ENCODE measurements at regions not wholly inside any gene's neighbourhood (a gene's known extent, or its start where the extent isn't known, plus 50 kb on each side); places are given as distances from the start of the nearest gene placed in this dataset.

DNA sequence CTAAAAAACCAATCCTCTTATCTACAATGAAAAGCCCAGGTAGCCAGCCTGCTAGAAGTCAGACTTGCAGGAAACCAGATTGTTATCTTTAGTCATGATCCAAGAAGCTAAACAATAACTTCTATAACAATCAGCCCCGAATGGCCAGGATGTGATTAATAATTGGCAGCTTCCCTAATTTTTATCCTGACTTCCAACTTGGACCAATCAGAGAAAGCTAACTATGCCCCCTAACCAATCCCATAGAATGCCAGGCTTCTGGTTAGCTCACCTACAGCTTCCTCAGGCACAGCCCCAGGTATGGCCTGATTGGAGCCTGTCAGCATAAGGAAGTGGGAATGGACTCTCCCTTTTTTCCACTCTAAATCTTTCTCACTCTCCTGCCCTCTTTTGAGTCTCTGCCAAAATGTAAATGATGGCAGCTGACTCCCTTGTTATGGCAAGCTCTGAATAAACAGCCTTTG, 394.9 kb downstream of the DLEU7 start:
- Histone ChIP-seq H3K4me3 (ENCODE audit: low read depth in 1 of 2, low read length in 2 of 2) (no peak overlapping the region), H3K36me3 (ENCODE audit: insufficient read depth, low read length) (no peaks in the 10 kb centered on the region), H3K27ac (ENCODE audit: low read length) (no peak overlapping the region), H3K9ac (ENCODE audit: low read depth, low read length) (no peak overlapping the region), H3K9me3 (ENCODE audit: insufficient read depth, low read length, severe bottlenecking) (no peaks in the 10 kb centered on the region), H4K20me1 (ENCODE audit: insufficient read depth, low read length) (no peaks in the 10 kb centered on the region), H3K4me1 (ENCODE audit: insufficient read depth, low read length) (no peaks in the 10 kb centered on the region), H3K4me2 (ENCODE audit: insufficient read depth, low read length) (no peak overlapping the region), H3K79me2 (ENCODE audit: insufficient read depth, low read length) (no peaks in the 10 kb centered on the region), H3K27me3 (ENCODE audit: insufficient read depth, low read length, poor library complexity) (no peaks in the 10 kb centered on the region), H2AFZ (ENCODE audit: low read depth, low read length) (no peak overlapping the region)
- DNase-seq, result no peak
- no peak for TF ChIP-seq EZH2 (IDR thresholded peaks at IDR 0.05; ENCODE audit: borderline replicate concordance, low read depth, low read length, severe bottlenecking)
- TF ChIP-seq, protein P1, sequence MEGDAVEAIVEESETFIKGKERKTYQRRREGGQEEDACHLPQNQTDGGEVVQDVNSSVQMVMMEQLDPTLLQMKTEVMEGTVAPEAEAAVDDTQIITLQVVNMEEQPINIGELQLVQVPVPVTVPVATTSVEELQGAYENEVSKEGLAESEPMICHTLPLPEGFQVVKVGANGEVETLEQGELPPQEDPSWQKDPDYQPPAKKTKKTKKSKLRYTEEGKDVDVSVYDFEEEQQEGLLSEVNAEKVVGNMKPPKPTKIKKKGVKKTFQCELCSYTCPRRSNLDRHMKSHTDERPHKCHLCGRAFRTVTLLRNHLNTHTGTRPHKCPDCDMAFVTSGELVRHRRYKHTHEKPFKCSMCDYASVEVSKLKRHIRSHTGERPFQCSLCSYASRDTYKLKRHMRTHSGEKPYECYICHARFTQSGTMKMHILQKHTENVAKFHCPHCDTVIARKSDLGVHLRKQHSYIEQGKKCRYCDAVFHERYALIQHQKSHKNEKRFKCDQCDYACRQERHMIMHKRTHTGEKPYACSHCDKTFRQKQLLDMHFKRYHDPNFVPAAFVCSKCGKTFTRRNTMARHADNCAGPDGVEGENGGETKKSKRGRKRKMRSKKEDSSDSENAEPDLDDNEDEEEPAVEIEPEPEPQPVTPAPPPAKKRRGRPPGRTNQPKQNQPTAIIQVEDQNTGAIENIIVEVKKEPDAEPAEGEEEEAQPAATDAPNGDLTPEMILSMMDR (IDR thresholded peaks at IDR 0.05; ENCODE audit: borderline replicate concordance, extremely low read depth, low read length, poor library complexity, severe bottlenecking), result no peak
- no peak for ATAC-seq (ENCODE audit: insufficient read depth, low read depth)

DNA sequence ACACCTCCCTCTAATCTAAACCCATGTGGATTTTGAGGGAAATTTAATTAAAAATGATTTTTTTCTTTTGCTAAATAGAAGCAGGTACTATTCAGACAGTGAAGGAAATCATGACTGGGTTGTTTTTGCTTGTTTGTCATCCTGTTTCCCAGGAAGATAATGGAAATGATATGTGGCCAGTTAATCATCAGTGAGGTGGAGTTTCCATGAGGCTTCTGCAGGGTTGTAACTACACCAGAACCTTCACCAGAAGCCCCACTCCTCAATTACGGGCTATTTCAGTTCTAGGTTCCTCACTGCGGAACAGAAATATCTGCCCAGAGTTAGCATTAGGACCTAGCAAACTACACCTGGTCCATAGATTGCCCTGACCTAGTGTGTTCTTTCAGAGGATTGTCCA, 394.0 kb downstream of the DLEU7 start:
- no peak overlapping the region for H3K4me3 ChIP-seq (ENCODE audit: low read depth in 1 of 2, low read length in 2 of 2)
- H4K20me1 ChIP-seq (ENCODE audit: insufficient read depth, low read length), result no peaks in the 10 kb centered on the region
- H3K79me2 ChIP-seq (ENCODE audit: insufficient read depth, low read length), result no peaks in the 10 kb centered on the region
- H3K4me2 ChIP-seq (ENCODE audit: insufficient read depth, low read length), result no peak overlapping the region
- H2AFZ ChIP-seq (ENCODE audit: low read depth, low read length), result no peak overlapping the region
- no peaks in the 10 kb centered on the region for H3K27me3 ChIP-seq (ENCODE audit: insufficient read depth, low read length, poor library complexity)
- DNase-seq (no peak), ATAC-seq (ENCODE audit: insufficient read depth, low read depth) (no peak)
- no peak for TF ChIP-seq EZH2 (IDR thresholded peaks at IDR 0.05; ENCODE audit: borderline replicate concordance, low read depth, low read length, severe bottlenecking)
- TF ChIP-seq, protein P1 (IDR thresholded peaks at IDR 0.05; ENCODE audit: borderline replicate concordance, extremely low read depth, low read length, poor library complexity, severe bottlenecking), result no peak
- H3K4me1 ChIP-seq (ENCODE audit: insufficient read depth, low read length), result no peaks in the 10 kb centered on the region
- no peak overlapping the region for H3K27ac ChIP-seq (ENCODE audit: low read length)
- H3K36me3 ChIP-seq (ENCODE audit: insufficient read depth, low read length), result no peaks in the 10 kb centered on the region
- no peaks in the 10 kb centered on the region for H3K9me3 ChIP-seq (ENCODE audit: insufficient read depth, low read length, severe bottlenecking)
- no peak overlapping the region for H3K9ac ChIP-seq (ENCODE audit: low read depth, low read length)

DNA sequence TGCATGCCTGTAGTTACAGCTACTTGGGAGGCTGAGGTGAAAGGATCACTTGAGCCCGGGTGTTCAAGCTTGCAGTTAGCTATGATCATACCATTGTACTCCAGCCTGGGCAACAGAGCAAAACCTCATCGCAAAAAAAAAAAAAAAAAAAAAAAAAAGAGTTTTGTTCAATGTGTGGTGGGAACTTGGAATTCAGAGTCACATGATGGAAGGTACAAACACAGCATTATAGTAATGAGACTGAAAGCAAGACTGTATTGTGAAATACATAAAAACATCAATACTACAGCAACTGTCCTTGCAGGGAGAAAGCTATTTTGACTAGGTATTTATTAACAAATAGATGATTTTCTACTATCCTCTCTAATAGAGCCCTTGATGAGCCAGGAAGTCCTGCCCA, 393.2 kb downstream of the DLEU7 start:
- Histone ChIP-seq H2AFZ (ENCODE audit: low read depth, low read length) (no peak overlapping the region), H3K36me3 (ENCODE audit: insufficient read depth, low read length) (no peaks in the 10 kb centered on the region), H3K9me3 (ENCODE audit: insufficient read depth, low read length, severe bottlenecking) (no peaks in the 10 kb centered on the region), H4K20me1 (ENCODE audit: insufficient read depth, low read length) (no peaks in the 10 kb centered on the region), H3K4me3 (ENCODE audit: low read depth in 1 of 2, low read length in 2 of 2) (no peak overlapping the region), H3K27me3 (ENCODE audit: insufficient read depth, low read length, poor library complexity) (no peaks in the 10 kb centered on the region), H3K4me2 (ENCODE audit: insufficient read depth, low read length) (no peak overlapping the region), H3K79me2 (ENCODE audit: insufficient read depth, low read length) (no peaks in the 10 kb centered on the region), H3K27ac (ENCODE audit: low read length) (no peak overlapping the region), H3K9ac (ENCODE audit: low read depth, low read length) (no peak overlapping the region), H3K4me1 (ENCODE audit: insufficient read depth, low read length) (no peaks in the 10 kb centered on the region)
- no peak for DNase-seq
- no peak for TF ChIP-seq EZH2 (IDR thresholded peaks at IDR 0.05; ENCODE audit: borderline replicate concordance, low read depth, low read length, severe bottlenecking)
- TF ChIP-seq, protein P1 (IDR thresholded peaks at IDR 0.05; ENCODE audit: borderline replicate concordance, extremely low read depth, low read length, poor library complexity, severe bottlenecking), result no peak
- no peak for ATAC-seq (ENCODE audit: insufficient read depth, low read depth)

DNA sequence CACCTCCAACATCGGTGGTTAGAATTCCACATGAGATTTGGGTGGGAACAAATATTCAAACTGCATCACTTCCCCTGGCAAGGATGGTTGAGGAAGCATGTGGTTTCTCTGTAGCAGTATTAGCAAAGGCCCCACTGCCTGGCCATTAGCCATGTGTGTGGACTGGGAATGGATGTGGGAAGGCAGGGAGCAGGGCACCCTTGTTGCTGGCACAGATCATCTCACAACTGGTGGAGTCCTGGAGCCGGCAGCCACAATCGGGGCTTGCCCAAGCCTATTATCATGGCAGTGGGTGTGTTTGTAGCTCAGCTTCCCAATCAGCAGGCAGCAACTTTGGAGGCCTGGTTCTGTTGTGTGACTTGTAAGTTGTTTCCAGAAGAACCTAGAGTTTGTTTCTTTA, 391.9 kb downstream of the DLEU7 start:
- no peak for ATAC-seq (ENCODE audit: insufficient read depth, low read depth)

More for the DNA sequence above, 391.9 kb downstream of the DLEU7 start:
- H3K27ac ChIP-seq (ENCODE audit: low read length), result no peak overlapping the region
- no peaks in the 10 kb centered on the region for H3K27me3 ChIP-seq (ENCODE audit: insufficient read depth, low read length, poor library complexity)
- no peaks in the 10 kb centered on the region for H3K4me1 ChIP-seq (ENCODE audit: insufficient read depth, low read length)
- no peaks in the 10 kb centered on the region for H3K36me3 ChIP-seq (ENCODE audit: insufficient read depth, low read length)
- H2AFZ ChIP-seq (ENCODE audit: low read depth, low read length), result no peak overlapping the region
- H3K9ac ChIP-seq (ENCODE audit: low read depth, low read length), result no peak overlapping the region
- no peak overlapping the region for H3K4me3 ChIP-seq (ENCODE audit: low read depth in 1 of 2, low read length in 2 of 2)
- no peak overlapping the region for H3K4me2 ChIP-seq (ENCODE audit: insufficient read depth, low read length)
- no peak for DNase-seq
- TF ChIP-seq, protein P1 (IDR thresholded peaks at IDR 0.05; ENCODE audit: borderline replicate concordance, extremely low read depth, low read length, poor library complexity, severe bottlenecking), result no peak
- no peaks in the 10 kb centered on the region for H3K79me2 ChIP-seq (ENCODE audit: insufficient read depth, low read length)
- no peaks in the 10 kb centered on the region for H3K9me3 ChIP-seq (ENCODE audit: insufficient read depth, low read length, severe bottlenecking)
- H4K20me1 ChIP-seq (ENCODE audit: insufficient read depth, low read length), result no peaks in the 10 kb centered on the region
